ENCODE measurements at regions not wholly inside any gene's neighbourhood (a gene's known extent, or its start where the extent isn't known, plus 50 kb on each side); places are given as distances from the start of the nearest gene placed in this dataset.

- H3K4me3 ChIP-seq (ENCODE audit: low read length), result no peak overlapping the region
- TF ChIP-seq CTCF (conservative IDR thresholded peaks at IDR 0.05; ENCODE audit: low read length), result no peak
- no peak for DNase-seq (ENCODE audit: low read depth)
Measured at GRCh38 chr14:84025106-84026012, 1504.6 kb upstream of the FLRT2 start.

GRCh38 chr14:84027351-84027750 is 1502.6 kb upstream of the FLRT2 start:
- TF ChIP-seq CTCF (conservative IDR thresholded peaks at IDR 0.05; ENCODE audit: low read length), result no peak
- H3K4me3 ChIP-seq (ENCODE audit: low read length), result no peak overlapping the region
- DNase-seq (ENCODE audit: low read depth), result no peak

- no peak for DNase-seq (ENCODE audit: low read depth)
- H3K4me3 ChIP-seq (ENCODE audit: low read length), result no peak overlapping the region
- no peak for TF ChIP-seq CTCF (conservative IDR thresholded peaks at IDR 0.05; ENCODE audit: low read length)
Measured at GRCh38 chr14:84028080-84028604, 1501.8 kb upstream of the FLRT2 start.

GRCh38 chr14:84029246-84029645 is 1500.7 kb upstream of the FLRT2 start:
- no peak for TF ChIP-seq CTCF (conservative IDR thresholded peaks at IDR 0.05; ENCODE audit: low read length)
- H3K4me3 ChIP-seq (ENCODE audit: low read length), result no peak overlapping the region
- DNase-seq (ENCODE audit: low read depth), result no peak

GRCh38 chr14:84029720-84030119 is 1500.2 kb upstream of the FLRT2 start:
- no peak overlapping the region for H3K4me3 ChIP-seq (ENCODE audit: low read length)
- no peak for TF ChIP-seq CTCF (conservative IDR thresholded peaks at IDR 0.05; ENCODE audit: low read length)
- DNase-seq (ENCODE audit: low read depth), result no peak

DNA sequence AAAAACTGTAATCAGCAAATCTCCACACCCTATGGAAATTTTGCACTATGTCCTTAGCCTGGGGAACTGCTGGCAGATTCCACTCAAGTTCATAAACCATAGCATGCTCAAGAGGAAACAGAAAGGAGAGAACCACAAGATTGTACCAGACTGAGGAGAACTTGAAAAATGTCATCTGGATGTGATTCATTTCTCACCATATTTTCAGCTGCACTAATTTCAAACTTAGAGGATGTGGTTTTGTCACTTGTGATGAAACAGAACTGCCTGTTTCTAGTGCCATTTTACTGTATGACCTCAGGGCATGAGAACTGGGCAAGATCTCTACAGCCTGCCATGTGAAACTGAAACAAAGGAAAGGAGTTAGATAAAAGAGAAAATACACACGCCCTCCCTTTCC is 1493.1 kb upstream of the FLRT2 start:
- DNase-seq (ENCODE audit: low read depth), result peak; percentile 28
- TF ChIP-seq CTCF (conservative IDR thresholded peaks at IDR 0.05; ENCODE audit: low read length), result no peak
- no peak overlapping the region for H3K4me3 ChIP-seq (ENCODE audit: low read length)

- no peak for DNase-seq (ENCODE audit: low read depth)
- no peak for TF ChIP-seq CTCF (conservative IDR thresholded peaks at IDR 0.05; ENCODE audit: low read length)
- H3K4me3 ChIP-seq (ENCODE audit: low read length), result no peak overlapping the region
Measured at GRCh38 chr14:84037593-84037992, 1492.4 kb upstream of the FLRT2 start.
